ENCODE measurements at regions not wholly inside any gene's neighbourhood (a gene's known extent, or its start where the extent isn't known, plus 50 kb on each side); places are given as distances from the start of the nearest gene placed in this dataset.

DNA sequence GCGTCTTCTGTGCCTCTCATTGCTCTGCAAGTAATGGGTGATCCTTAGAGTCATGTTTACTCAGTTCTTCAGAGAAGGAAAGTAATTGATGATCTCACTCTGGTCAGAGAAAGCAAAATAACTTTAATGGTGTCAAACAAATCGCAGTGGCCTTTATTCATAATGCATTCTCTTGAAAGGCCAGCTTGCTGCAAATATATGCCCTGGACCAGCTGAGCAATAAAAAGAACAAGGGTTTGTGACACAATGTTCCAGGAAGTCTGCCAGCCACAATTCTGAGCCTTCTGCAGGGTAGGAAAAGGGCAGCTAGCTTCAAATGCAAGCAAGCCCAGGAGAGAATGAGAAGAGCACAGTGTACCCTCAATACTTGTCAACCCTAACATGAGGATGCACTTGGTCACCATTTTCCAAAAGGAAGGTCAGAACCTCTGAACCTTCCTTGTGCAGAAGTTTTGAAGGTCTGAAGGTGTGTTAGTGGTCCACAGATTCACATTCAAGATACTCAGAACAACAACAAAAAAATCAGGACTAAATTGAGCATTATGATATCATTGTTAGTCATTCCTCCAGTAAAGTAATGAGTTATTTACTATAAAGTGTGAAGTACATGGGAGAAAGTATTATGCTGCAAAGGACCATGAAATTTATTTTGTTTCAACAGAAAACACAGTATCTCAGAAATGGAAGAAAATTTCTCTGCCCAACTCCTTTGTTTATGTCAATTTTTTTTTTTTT, 355.6 kb downstream of the PAX3 start:
- Histone ChIP-seq H3K36me3 (no peaks in the 10 kb centered on the region), H3K4me3 (no peak overlapping the region), H3K4me1 (no peaks in the 10 kb centered on the region), H3K27ac (peak overlapping the region in 2 of 8 donors; percentile 28 to 32), H3K9me3 (no peaks in the 10 kb centered on the region), H3K27me3 (replicated peaks in 1 of 7) (no peaks in the 10 kb centered on the region)
- intact Hi-C loops (cut with DNase I; ENCODE audit: low total_unique reads) = no loop called here
- no peak for TF ChIP-seq POLR2A (IDR thresholded peaks at IDR 0.05)
- TF ChIP-seq POLR2AphosphoS5 (IDR thresholded peaks at IDR 0.05) = peak in 1 of 3 donors; percentile 24
- WGBS, 5 donors = 51 to 80% (median 65%) methylated on average over 2 of the region's 2 CpGs
- DNase-seq = no peak

DNA sequence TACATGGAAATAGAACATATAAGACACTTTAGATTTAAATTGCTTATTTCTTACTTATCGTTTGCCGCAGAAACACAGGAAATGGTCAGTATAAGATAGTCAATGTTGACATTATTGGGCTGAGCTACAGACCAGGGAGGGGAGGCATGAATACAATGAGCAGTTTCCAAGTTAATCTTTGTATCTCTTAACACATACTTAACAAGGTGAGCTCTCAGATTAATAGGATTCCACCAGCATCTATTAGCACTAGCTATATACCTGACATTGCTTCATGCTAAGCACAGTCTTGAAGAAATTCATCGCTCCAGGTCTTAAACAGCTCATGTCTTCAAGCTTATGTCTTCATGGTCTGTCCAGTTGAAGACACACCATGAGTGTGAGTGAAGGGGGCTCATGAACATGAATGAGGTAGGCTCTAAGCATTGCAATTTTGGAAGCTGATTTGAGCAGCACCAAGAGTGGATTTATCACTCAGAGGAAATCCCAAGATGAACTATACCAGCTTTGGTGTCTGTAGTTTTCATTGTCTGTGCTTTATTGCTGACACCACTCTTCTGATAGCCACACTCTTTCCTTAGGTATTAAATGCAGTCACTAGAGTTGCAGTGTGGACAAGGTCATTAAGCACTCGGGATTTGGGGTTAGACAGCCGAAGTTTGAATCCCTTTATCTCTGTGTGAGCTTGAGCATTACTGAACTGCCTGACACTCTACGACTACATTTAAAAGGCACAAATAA, 359.3 kb upstream of the EPHA4 start:
- no peak for DNase-seq
- intact Hi-C loops (cut with DNase I; ENCODE audit: low total_unique reads) = no loop called here
- Histone ChIP-seq H3K9me3 (peaks cover 0 to 8% (median 0%) of the 10 kb centered on the region in 8 donors), H3K4me3 (no peak overlapping the region), H3K36me3 (no peaks in the 10 kb centered on the region), H3K27me3 (replicated peaks in 1 of 7) (no peaks in the 10 kb centered on the region), H3K4me1 (no peaks in the 10 kb centered on the region), H3K27ac (no peak overlapping the region)
- TF ChIP-seq, protein P1, sequence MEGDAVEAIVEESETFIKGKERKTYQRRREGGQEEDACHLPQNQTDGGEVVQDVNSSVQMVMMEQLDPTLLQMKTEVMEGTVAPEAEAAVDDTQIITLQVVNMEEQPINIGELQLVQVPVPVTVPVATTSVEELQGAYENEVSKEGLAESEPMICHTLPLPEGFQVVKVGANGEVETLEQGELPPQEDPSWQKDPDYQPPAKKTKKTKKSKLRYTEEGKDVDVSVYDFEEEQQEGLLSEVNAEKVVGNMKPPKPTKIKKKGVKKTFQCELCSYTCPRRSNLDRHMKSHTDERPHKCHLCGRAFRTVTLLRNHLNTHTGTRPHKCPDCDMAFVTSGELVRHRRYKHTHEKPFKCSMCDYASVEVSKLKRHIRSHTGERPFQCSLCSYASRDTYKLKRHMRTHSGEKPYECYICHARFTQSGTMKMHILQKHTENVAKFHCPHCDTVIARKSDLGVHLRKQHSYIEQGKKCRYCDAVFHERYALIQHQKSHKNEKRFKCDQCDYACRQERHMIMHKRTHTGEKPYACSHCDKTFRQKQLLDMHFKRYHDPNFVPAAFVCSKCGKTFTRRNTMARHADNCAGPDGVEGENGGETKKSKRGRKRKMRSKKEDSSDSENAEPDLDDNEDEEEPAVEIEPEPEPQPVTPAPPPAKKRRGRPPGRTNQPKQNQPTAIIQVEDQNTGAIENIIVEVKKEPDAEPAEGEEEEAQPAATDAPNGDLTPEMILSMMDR (IDR thresholded peaks at IDR 0.05 in 8 of 11, conservative IDR thresholded peaks at IDR 0.05 in 3 of 11) = no peak
- TF ChIP-seq POLR2AphosphoS5 (IDR thresholded peaks at IDR 0.05) (no peak), POLR2A (IDR thresholded peaks at IDR 0.05) (no peak)
- WGBS, 5 donors = 80 to 91% (median 83%) methylated on average over 6 of the region's 6 CpGs

DNA sequence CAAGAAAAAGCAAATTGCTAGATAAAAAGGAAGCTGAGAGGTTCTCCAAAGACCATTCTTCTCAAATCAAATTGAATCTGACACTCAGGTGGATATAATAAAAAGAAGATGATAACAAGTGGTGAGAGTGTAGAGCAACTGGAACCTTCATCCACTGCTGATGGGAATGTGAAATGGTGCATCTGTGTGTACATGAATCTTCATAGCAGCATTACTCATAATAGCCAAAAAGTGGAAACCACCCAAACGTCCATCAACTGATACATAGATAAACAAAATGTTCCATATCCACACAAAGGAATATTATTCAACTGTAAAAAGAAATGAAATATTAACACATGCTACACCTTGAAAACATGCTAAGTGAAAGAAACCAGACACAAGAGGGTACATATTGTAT, 357.2 kb upstream of the EPHA4 start:
- no peaks in the 10 kb centered on the region for H3K4me1 ChIP-seq
- TF ChIP-seq, protein P1 (IDR thresholded peaks at IDR 0.05 in 8 of 11, conservative IDR thresholded peaks at IDR 0.05 in 3 of 11) = no peak
- TF ChIP-seq POLR2A (IDR thresholded peaks at IDR 0.05) (no peak), POLR2AphosphoS5 (IDR thresholded peaks at IDR 0.05) (no peak)
- intact Hi-C loops (cut with DNase I; ENCODE audit: low total_unique reads) = no loop called here
- H3K9me3 ChIP-seq = peaks cover 0 to 8% (median 0%) of the 10 kb centered on the region in 8 donors
- H3K27ac ChIP-seq = no peak overlapping the region
- H3K36me3 ChIP-seq = no peaks in the 10 kb centered on the region
- H3K27me3 ChIP-seq (replicated peaks in 1 of 7) = no peaks in the 10 kb centered on the region
- H3K4me3 ChIP-seq = no peak overlapping the region
- WGBS, 5 donors = 34 to 63% (median 44%) methylated on average over 1 of the region's 1 CpG
- DNase-seq = no peak

DNA sequence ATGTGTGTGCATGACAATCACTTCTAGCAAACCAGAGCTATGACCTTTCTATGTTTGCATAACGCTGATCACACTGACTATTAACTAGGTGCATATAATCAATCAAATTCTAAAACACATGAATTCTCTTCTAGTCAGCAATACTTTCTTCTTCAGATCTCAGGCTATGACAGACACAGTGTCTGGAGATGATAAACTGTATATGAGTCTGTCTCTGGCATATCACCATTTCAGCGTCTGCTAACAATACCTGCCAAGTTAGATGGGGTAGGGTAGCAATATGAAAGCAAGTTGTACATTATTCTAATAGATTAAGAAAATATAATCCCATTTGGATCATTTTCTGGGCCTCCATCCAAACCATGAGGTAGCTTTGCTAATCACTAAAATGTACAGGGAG, 354.2 kb upstream of the EPHA4 start:
- H3K4me3 ChIP-seq = no peak overlapping the region
- H3K36me3 ChIP-seq = no peaks in the 10 kb centered on the region
- DNase-seq = no peak
- no peak overlapping the region for H3K27ac ChIP-seq
- intact Hi-C loops (cut with DNase I; ENCODE audit: low total_unique reads) = no loop called here
- H3K4me1 ChIP-seq = no peaks in the 10 kb centered on the region
- no peaks in the 10 kb centered on the region for H3K9me3 ChIP-seq
- no peak for TF ChIP-seq POLR2A (IDR thresholded peaks at IDR 0.05)
- TF ChIP-seq POLR2AphosphoS5 (IDR thresholded peaks at IDR 0.05) = no peak
- TF ChIP-seq, protein P1 (IDR thresholded peaks at IDR 0.05 in 8 of 11, conservative IDR thresholded peaks at IDR 0.05 in 3 of 11) = no peak
- 73 to 91% (median 86%) methylated on average over 2 of the region's 2 CpGs for WGBS, 5 donors
- H3K27me3 ChIP-seq (replicated peaks in 1 of 7) = no peaks in the 10 kb centered on the region
